HG03064 (cell line): ENCODE measurements at regions not wholly inside any gene's neighbourhood (a gene's known extent, or its start where the extent isn't known, plus 50 kb on each side); places are given as distances from the start of the nearest gene placed in this dataset.

ENCODE experiments used
- ATAC-seq: cut with Tn5 transposase; IDR thresholded peaks from one replicate; pipeline ENCODE4 v1.9.1; 2021; ENCODE audit warnings: low read depth; ENCODE audit not compliant: unreplicated experiment

DNA sequence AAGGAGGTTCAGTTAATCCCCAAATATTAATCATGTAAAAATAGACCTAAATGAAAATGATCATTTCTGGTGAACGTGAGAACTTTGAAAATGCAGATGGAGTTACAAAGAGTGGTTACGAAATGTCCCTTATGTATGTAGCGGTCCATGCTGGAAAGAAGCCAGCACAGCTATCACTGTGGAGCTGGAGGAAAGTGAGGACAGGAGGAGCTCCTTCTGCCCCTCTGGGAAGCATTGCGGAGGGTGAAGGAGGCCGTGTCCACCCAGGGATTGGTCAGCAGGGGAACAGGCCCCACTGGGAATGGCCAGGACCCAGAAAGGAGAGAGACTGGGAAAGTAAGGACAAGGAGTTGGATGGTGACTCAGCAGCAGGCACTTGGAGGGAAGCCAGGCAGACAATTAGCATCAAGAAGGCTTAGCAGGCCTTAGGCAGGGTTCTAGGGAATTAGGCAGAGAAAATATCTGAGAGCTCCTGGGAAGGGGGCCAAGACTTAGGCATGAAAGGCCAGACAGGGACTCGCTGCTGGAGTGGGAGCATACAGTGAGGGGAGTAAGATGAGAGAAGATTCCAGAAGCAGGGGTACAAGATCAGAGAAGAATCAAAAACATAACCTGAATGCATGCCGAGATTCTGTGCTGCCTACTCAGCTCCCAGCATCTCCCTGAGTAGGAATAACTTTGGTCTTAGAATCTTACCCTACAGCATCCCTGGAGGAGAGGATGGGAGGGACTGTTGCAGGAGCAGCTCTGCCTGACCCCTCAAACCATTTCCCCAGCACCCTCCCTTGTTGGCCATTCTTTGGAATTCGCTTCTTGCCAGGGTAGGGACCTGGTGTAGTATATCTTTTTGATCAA, 171.0 kb upstream of the UMPS start:
- no peak for ATAC-seq

DNA sequence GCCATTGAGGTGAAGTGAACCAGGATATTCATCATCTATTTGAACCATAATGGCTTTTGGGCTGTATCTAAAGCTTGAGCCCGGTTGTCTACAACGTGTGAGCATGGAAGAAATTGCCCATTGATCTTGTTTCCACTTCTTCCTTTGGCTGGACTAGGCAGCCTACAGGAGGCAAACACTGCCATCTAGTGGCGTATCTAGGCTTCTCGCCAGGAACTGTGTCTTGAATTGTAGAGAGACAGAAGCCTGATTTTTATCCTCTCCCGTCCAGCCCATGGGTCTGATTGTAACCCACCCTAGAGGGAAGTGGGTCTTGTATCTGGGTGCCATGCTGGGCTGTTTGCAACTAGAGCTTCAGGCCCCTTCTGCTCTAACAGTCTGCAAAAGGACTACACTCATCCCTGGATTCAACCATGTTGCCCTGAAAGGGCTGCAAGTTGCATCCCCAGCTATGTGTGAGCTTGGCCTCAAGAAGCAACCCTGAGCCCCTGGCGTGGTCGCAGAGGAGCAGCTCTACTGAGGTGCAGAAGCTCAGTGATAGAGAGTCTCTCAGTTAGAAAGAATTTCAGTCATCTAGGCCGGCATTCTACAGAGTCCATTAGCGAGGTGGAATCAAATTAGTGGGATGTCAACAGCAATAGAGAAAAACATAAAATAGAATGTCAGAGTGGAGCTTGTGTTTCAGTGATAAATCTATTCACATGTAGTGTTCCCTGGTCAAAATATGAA, 170.2 kb upstream of the UMPS start:
- no peak for ATAC-seq

GRCh38 chr3:124560666-124561215, 169.5 kb upstream of the UMPS start:
- no peak for ATAC-seq

GRCh38 chr3:124562769-124563168, 167.5 kb upstream of the UMPS start:
- no peak for ATAC-seq

- no peak for ATAC-seq
Measured at GRCh38 chr3:124563376-124563775, 166.9 kb upstream of the UMPS start.

DNA sequence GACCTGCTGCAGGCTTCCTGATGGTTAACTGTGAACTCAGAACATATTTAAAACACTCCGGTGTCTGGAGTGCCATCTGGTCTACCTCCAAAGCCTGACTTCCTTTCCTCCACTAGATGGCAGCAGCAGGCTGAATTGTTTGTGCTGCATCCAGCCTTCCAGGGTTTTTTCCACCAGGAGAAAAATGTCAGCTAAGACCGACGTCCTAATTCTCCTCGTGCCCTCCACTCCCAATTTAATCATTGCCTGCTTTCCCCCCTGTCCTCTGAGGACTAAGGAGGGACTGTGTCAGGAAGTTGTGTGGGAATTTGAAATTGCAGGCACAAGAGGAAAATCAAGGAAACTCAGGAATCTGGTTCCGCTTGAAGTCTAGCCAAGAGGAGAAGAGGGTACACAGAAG, 165.2 kb upstream of the UMPS start:
- ATAC-seq = no peak

GRCh38 chr3:124565551-124565950, 164.7 kb upstream of the UMPS start:
- ATAC-seq = no peak

DNA sequence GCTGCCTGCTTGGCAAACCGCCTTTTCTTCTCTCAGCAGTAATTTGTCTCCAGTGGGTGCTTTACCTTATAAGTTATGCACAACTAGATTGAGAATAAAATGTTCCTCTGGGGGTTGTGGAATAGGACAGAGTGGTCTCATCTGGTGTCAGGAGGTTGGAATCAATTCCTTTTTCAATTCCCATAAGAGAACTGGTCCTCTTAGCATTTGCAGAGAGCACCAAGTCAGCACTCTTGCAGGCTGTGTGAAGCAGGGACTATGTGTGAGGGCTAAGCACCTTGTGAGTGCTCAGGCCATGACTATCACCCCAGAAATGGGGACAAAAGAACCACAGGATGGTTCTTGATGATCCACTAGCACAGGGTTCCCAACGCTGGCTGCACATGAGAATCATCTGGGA, 163.6 kb upstream of the UMPS start:
- no peak for ATAC-seq

DNA sequence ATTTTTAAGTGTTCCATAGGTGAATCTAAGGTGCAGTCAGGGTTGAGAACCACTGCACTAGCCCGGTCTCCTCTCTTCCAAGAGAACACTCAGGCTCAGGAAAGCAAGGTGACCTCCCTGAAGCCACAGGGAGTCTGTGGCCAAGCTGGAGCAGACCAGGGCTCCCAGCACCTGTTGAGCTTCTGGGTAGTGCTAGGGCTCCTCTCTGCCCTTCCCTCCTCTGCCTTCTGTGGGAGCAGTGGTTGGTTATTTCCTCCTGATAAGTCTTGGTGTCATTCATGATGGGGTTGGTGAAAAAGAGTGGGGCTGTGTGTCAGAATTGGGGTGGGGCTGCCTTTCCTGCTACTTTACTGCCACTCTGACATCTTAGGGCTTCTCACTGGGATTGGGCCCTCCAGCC, 163.1 kb upstream of the UMPS start:
- ATAC-seq = no peak

DNA sequence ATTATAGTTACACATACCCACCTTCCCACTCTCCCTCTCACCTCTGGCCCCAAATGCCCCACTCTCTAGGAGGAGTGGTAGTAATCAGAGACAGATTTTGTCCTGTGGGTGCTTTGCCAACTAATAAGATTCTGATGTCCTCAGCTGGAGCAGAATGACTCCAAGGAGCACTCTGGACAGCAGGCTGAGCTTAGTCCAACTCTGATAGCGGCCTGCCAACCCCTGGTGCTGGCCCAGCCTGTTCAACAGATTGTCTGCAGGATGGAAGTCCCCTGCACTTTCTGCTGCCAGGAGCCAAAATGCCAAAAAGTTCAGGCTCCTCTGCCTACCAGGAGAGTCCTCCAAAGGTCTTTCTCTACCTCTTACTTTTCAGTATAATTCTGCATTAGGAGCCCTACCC, 160.5 kb upstream of the UMPS start:
- ATAC-seq = no peak

GRCh38 chr3:124570232-124570631, 160.0 kb upstream of the UMPS start:
- no peak for ATAC-seq

GRCh38 chr3:124572851-124573405, 157.3 kb upstream of the UMPS start:
- ATAC-seq = no peak

DNA sequence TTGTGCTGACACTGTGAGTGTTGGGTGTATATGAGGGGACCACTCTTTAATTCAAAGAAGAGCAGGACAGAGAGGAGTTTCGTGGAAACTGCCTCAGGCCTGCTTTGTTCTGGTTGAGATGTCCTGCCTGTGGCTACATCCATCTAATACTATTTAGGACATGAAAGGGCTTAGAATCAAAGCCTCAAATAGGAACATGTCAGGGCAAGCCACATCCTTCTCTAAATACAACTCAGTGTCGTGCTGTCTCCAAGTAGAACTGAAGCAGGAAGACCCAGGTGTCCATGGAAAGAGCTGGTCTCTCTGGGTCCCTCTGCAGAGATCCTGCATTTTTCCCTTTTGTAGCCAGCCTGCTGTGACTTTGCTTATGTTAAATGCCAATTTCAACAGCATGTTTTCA, 156.2 kb upstream of the UMPS start:
- ATAC-seq = no peak

- ATAC-seq = no peak
Measured at GRCh38 chr3:124576565-124577493, 153.4 kb upstream of the UMPS start.

DNA sequence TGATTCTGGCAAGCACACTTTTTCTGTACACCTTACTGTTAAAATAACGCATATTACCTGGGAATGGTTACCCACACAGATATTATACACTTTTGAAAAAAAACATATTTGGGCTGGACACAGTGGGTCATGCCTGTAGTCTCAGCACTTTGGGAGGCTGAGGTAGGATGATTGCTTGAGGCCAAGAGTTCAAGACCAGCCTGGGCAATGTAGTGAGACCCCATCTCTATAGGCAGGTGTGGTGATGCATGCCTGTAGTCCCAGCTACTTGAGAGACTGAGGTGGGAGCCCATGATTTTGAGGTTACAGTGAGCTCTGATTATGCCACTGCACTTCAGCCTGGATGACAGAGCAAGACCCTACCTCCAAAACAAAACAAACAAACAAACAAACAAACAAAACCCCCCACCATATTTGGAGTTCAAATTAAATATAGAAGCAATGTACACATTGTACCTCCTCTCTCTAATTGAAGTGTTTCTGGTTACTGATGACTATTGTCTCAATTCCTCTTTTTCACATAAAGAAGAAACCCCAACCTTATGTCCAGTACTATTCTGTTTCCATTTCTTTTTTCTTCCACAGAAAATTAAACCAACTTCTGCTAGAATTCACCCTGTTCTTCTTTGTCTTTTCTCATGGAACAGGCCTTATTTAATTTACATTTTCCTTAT, 152.6 kb upstream of the UMPS start:
- no peak for ATAC-seq

DNA sequence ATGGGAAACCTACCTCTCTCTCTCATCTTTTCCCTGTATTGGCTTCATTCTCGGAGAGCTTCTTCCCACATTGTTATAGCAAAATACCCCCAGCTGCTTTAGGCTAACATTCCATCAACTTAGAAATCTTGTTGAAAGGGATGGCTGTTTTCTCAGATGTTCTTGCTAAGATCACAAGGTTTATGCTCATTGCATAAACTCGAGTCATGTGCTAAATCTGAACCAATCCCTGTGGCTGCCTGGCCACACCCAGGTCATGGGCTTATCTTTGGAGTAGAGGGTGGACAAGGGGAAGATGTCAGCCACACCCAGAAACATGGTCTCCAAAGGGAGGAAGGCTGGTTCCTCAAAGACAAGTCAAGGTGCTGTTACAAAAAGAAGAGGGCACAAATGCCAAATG, 150.6 kb upstream of the UMPS start:
- ATAC-seq = no peak

GRCh38 chr3:124582196-124582595, 148.1 kb upstream of the UMPS start:
- ATAC-seq = no peak

GRCh38 chr3:124582621-124583395, 147.4 kb upstream of the UMPS start:
- no peak for ATAC-seq

GRCh38 chr3:124584245-124584551, 146.1 kb upstream of the UMPS start:
- no peak for ATAC-seq
